Activated CD4-positive, alpha-beta T cell treated with anti-CD3 and anti-CD28 coated beads, Interleukin-2, amount 10 ng/mL, durations not matched to agents 24 days and 14 days (primary cell): ENCODE measurements at regions not wholly inside any gene's neighbourhood (a gene's known extent, or its start where the extent isn't known, plus 50 kb on each side); places are given as distances from the start of the nearest gene placed in this dataset.

Experiments used
- DNase-seq: peaks from one replicate; pipeline ENCODE4 v3.0.0; 2022
- H3K27ac Mint-ChIP-seq: one replicate; pipeline ENCODE4 v1.8.0; 2022; ENCODE audit warnings: mild to moderate bottlenecking, mixed read lengths
- H3K27me3 Mint-ChIP-seq: one replicate; pipeline ENCODE4 v1.8.0; 2022; ENCODE audit warnings: mixed read lengths
- H3K36me3 Mint-ChIP-seq: one replicate; pipeline ENCODE4 v1.8.0; 2022; ENCODE audit warnings: low read depth, mild to moderate bottlenecking, mixed read lengths
- H3K4me1 Mint-ChIP-seq: one replicate; pipeline ENCODE4 v1.8.0; 2021; ENCODE audit warnings: mixed read lengths
- H3K4me3 Mint-ChIP-seq: one replicate; pipeline ENCODE4 v1.8.0; 2022; ENCODE audit warnings: mild to moderate bottlenecking, moderate library complexity, mixed read lengths
- H3K9me3 Mint-ChIP-seq: one replicate; pipeline ENCODE4 v1.8.0; 2021; ENCODE audit warnings: mixed read lengths
- intact Hi-C: fragments of 100-400 bp; cut with micrococcal nuclease; formaldehyde crosslinking; loops from one replicate; pipeline ENCODE4 v1.15.1; 2023

DNA sequence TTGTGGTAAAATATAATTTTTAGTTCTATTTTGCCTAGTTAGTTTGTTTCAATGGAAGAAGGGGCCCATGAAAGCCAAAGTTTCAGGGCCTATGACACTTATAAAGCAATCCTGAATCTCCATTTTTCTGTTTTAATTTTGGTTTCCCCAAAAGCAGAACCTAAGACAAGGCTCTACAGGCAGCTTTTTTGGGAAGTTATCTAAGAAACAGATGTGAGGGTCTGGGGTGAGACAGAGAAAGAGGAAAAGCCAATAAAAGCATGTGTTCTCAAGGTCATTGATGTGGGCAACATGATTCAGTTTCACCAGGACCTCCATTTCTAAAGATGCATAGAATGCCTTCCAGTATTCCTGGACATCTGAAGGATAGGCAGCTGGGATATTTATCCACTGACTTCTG, 598.5 kb downstream of the PDCD6IP start:
- Mint-ChIP-seq H3K27me3 (no peaks in the 10 kb centered on the region), H3K4me3 (no peak overlapping the region), H3K36me3 (no peaks in the 10 kb centered on the region), H3K27ac (no peak overlapping the region), H3K9me3 (peaks cover 6% of the 10 kb centered on the region), H3K4me1 (no peaks in the 10 kb centered on the region)
- intact Hi-C loops: no loop called here
- no peak for DNase-seq

DNA sequence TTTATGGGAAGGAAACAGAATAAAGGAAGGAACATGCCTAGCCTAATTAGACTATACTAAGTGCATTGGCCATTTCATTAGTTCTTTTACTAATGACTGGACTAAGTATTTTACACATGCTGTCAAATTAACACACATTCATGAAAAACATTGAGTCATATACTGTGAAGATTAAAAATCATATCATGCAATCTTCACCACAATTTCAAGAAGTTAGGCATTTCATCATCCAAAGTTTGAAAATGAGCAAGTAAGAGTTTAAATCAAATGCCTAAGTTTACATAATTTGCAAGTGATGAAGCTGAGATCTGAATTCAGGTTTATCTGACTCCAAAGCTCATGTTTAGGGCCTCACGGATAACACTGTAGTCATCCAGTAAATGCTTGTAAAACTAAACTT, 601.0 kb downstream of the PDCD6IP start:
- no peak overlapping the region for H3K4me3 Mint-ChIP-seq
- no peak overlapping the region for H3K27ac Mint-ChIP-seq
- H3K27me3 Mint-ChIP-seq: no peaks in the 10 kb centered on the region
- H3K4me1 Mint-ChIP-seq: no peaks in the 10 kb centered on the region
- intact Hi-C loops: no loop called here
- H3K9me3 Mint-ChIP-seq: peaks cover 6% of the 10 kb centered on the region
- DNase-seq: no peak
- no peaks in the 10 kb centered on the region for H3K36me3 Mint-ChIP-seq

DNA sequence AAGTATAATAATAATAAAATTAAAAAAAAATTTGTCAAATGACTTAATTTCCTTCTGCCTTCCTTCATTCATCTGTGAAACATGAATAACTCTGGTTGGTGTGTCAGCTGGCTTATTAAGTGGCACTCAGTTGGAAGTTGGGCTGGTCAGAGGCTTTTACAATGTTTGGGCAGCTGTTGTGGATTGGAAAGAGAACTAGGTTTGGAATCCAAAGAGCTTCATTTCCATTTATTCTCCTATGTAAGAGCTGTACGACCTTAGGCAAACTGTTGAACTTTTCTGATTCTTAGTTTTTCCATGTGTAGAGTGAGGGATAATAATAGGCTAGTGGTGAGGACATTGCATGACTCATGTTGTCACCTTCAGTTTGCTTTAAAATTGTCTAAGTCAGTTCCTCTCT, 606.7 kb downstream of the PDCD6IP start:
- no peak for DNase-seq
- peaks cover 3% of the 10 kb centered on the region for H3K9me3 Mint-ChIP-seq
- intact Hi-C loops: no loop called here
- H3K36me3 Mint-ChIP-seq: no peaks in the 10 kb centered on the region
- no peak overlapping the region for H3K4me3 Mint-ChIP-seq
- no peak overlapping the region for H3K27ac Mint-ChIP-seq
- no peaks in the 10 kb centered on the region for H3K4me1 Mint-ChIP-seq
- no peaks in the 10 kb centered on the region for H3K27me3 Mint-ChIP-seq

DNA sequence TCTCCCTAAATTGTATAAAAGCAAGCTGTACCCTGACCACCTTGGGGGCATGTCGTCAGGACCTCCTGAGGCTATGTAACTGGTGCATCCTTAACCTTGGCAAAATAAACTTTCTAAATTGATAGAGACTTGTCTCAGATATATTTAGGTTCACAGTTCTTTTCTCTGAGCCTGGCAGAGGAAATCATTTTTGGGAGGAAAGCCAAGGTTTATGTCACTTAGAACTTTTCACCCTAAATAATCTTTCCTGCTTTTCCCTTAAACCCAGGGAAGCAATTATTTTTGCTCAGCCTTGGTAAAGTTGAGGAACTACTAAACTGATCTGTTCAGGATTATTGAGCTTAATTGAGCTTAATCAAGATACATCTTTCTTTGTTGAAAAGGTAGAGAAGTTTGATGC, 608.9 kb downstream of the PDCD6IP start:
- DNase-seq: no peak
- intact Hi-C loops: no loop called here
- no peak overlapping the region for H3K4me3 Mint-ChIP-seq
- no peaks in the 10 kb centered on the region for H3K36me3 Mint-ChIP-seq
- H3K4me1 Mint-ChIP-seq: no peaks in the 10 kb centered on the region
- H3K9me3 Mint-ChIP-seq: peaks cover 3% of the 10 kb centered on the region
- H3K27ac Mint-ChIP-seq: no peak overlapping the region
- H3K27me3 Mint-ChIP-seq: no peaks in the 10 kb centered on the region

DNA sequence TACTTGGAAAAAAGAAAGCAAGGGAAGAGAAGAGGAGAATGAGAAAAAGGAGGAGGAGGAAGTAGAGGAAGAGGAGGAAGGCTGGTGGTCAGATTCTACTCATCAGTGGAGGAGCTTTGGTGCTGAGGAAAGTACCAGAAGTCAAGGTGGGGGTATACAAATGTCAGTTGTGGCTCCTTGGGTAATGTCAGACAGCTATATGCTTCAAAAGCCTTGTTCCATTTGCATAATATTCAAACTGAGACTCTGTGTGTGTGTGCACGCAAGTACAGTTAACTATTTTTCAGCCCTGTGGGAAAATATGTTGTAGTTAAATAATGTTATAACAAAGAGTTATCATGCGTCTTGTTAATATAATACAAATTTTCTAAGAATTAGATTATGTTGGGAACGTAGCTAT, 609.7 kb downstream of the PDCD6IP start:
- intact Hi-C loops: no loop called here
- H3K4me3 Mint-ChIP-seq: no peak overlapping the region
- no peak for DNase-seq
- peaks cover 3% of the 10 kb centered on the region for H3K9me3 Mint-ChIP-seq
- H3K4me1 Mint-ChIP-seq: no peaks in the 10 kb centered on the region
- H3K27me3 Mint-ChIP-seq: no peaks in the 10 kb centered on the region
- H3K27ac Mint-ChIP-seq: no peak overlapping the region
- no peaks in the 10 kb centered on the region for H3K36me3 Mint-ChIP-seq

DNA sequence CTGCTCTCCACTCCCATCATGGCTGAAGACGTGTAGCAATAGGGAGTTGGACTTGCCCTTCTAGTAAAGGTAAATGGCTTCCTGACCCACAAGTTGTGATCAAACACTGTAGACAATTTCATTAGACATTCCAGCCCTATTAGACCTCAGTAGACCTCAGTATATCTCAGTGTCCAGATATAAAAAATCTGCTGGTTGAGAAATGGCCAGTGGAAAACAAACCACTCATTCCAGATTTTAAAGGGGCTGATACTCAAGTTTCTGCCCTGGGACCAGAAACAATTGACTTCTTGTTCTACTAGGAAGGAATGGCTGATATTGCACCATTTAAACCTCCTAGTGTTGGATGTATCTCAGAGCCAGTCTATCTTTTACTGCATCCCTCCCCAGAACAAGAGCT, 613.2 kb downstream of the PDCD6IP start:
- Mint-ChIP-seq H3K4me1 (no peaks in the 10 kb centered on the region), H3K4me3 (no peak overlapping the region), H3K27ac (no peak overlapping the region), H3K36me3 (no peaks in the 10 kb centered on the region), H3K9me3 (no peaks in the 10 kb centered on the region), H3K27me3 (no peaks in the 10 kb centered on the region)
- no peak for DNase-seq
- intact Hi-C loops: no loop called here

DNA sequence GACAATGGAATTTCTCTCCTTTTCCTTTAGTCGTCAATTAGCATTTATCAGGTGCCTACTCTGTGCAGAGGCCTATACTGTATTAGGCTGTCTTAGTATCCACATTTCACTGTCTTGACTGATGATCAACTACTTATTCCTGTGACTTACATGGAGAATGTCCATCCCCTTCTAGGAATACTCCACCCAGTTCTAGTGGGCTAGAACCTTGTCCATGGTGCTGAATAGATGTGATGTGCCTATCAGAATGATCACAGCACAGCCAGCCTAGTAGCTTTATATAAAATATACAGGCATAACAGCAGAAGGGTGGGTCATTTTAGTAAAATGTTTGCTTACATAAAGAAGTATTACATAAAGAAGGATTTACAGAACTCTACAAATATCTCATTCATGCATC, 621.4 kb downstream of the PDCD6IP start:
- no peak overlapping the region for H3K4me3 Mint-ChIP-seq
- peaks cover 4% of the 10 kb centered on the region for H3K9me3 Mint-ChIP-seq
- no peak for DNase-seq
- H3K27ac Mint-ChIP-seq: no peak overlapping the region
- no peaks in the 10 kb centered on the region for H3K36me3 Mint-ChIP-seq
- intact Hi-C loops: no loop called here
- H3K4me1 Mint-ChIP-seq: no peaks in the 10 kb centered on the region
- H3K27me3 Mint-ChIP-seq: no peaks in the 10 kb centered on the region

DNA sequence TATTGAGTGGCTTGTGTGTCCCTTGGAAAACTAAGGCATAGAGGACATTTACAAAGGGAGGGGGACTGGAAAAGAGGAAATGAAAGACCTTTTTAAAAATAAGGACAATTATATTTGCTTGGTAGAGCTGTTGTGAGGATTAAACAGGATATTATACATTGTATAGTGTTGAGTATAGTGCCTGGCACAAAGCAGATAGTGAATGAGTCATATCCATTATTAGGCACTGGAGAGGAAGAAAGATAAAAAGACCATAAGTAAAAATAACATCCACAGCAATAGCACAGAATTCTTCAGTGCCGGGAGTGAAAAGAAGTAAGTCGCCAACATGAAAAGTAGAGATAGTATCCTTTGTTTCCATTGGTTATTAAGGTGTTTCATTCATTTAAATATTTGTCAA, 623.3 kb downstream of the PDCD6IP start:
- H3K9me3 Mint-ChIP-seq: peaks cover 4% of the 10 kb centered on the region
- H3K4me1 Mint-ChIP-seq: no peaks in the 10 kb centered on the region
- H3K27me3 Mint-ChIP-seq: no peaks in the 10 kb centered on the region
- no peak overlapping the region for H3K4me3 Mint-ChIP-seq
- DNase-seq: no peak
- intact Hi-C loops: no loop called here
- H3K27ac Mint-ChIP-seq: no peak overlapping the region
- no peaks in the 10 kb centered on the region for H3K36me3 Mint-ChIP-seq

DNA sequence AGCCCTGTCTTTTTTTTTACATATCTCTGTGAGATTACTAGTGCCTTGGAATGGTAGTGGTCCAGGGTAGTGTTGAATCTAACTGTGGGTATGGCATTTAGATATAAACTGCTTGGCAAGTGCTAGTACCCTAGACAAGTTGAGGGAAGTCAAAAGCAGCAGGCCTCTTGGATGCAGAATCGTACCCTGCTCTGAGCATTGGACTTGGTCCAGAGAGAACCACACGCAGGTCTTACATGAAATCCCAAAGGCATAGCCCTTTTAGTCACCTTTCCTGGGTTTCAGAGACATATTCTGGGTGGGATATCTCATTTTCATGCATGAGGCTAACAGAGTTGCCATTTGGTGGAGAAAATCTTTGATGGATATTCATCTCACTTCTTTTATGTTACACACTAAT, 641.4 kb downstream of the PDCD6IP start:
- H3K9me3 Mint-ChIP-seq: peaks cover under 1% of the 10 kb centered on the region
- no peaks in the 10 kb centered on the region for H3K4me1 Mint-ChIP-seq
- no peaks in the 10 kb centered on the region for H3K27me3 Mint-ChIP-seq
- no peak overlapping the region for H3K27ac Mint-ChIP-seq
- H3K4me3 Mint-ChIP-seq: no peak overlapping the region
- no peaks in the 10 kb centered on the region for H3K36me3 Mint-ChIP-seq
- no peak for DNase-seq
- intact Hi-C loops: no loop called here

DNA sequence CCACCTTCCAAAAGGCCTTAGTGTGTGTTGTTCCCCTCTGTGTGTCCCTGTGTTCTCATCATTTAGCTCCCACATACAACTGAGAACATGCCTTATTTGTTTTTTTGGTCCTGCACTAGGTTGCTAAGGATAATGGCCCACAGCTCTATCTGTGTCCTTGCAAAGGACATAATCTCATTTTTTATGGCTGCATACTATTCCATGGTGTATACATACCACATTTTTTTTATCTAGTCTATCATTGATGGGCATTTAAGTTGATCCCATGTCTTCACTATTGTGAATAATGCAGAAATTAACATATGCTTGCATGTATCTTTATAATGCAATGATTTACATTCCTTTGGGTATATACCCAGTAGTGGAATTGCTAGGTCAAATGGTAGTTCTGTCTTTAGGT, 645.7 kb downstream of the PDCD6IP start:
- no peak for DNase-seq
- no peak overlapping the region for H3K27ac Mint-ChIP-seq
- H3K4me1 Mint-ChIP-seq: no peaks in the 10 kb centered on the region
- H3K27me3 Mint-ChIP-seq: no peaks in the 10 kb centered on the region
- no peak overlapping the region for H3K4me3 Mint-ChIP-seq
- H3K9me3 Mint-ChIP-seq: peaks cover 13% of the 10 kb centered on the region
- intact Hi-C loops: no loop called here
- H3K36me3 Mint-ChIP-seq: no peaks in the 10 kb centered on the region

DNA sequence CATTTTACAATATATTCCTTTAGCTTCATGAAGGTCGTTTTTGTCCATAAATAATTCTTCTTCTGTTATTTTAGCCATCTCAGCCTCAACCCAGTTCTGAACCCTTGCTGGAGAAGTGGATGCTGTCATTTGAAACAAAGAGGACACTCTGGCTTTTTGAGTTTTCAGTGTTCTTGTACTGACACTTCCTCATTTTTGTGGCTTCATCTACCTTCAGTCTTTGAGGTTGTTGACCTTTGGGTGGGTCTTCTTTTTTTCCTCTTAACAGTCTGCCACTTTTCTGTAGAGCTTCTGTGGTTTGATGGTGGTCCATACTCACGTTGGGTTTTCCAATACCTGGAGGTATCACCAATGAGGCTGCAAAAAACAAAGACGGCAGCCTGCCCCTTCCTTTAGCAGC, 650.9 kb downstream of the PDCD6IP start:
- intact Hi-C loops: no loop called here
- Mint-ChIP-seq H3K4me1 (no peaks in the 10 kb centered on the region), H3K27ac (no peak overlapping the region), H3K9me3 (peaks cover 13% of the 10 kb centered on the region), H3K36me3 (no peaks in the 10 kb centered on the region), H3K4me3 (no peak overlapping the region), H3K27me3 (no peaks in the 10 kb centered on the region)
- DNase-seq: no peak

DNA sequence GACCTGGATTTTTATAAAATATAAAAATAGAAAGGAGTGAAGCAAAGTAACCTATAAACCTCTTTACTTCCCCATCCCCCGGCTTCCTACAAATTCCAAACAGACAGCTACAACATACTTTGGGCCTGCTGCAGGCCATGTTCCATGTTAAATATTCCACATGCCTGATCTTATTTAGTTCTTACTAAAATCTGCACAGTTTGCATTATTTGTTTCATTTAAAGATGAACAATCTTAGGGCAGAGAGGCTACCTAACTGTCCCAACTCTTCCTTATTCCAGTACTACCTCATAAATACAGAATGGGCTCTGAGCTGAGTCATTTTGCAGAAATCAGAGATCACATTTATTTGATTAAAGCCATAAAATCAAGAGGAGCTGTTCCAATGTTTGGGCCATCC, 665.0 kb downstream of the PDCD6IP start:
- no peaks in the 10 kb centered on the region for H3K27me3 Mint-ChIP-seq
- H3K9me3 Mint-ChIP-seq: peaks cover 12% of the 10 kb centered on the region
- H3K27ac Mint-ChIP-seq: no peak overlapping the region
- DNase-seq: no peak
- H3K4me3 Mint-ChIP-seq: no peak overlapping the region
- H3K36me3 Mint-ChIP-seq: no peaks in the 10 kb centered on the region
- H3K4me1 Mint-ChIP-seq: no peaks in the 10 kb centered on the region
- intact Hi-C loops: no loop called here

DNA sequence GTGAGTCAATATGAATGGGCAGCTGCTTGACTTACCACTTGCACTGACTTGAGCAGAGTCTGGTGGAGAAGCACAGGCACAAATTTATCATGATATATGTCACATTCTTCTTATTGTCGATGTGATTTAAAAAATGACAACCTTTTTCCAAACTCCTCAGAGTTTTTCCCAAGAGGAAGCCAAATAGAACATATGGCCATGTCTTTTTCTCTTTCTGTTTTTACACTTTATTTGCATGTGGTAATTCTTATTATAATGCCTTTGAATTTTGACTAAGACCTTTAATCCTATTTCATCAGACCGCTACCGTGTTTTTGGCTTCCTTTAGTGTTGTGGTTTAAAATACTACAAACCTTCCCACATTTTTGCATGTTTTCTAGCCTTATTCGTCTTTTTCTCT, 666.2 kb downstream of the PDCD6IP start:
- Mint-ChIP-seq H3K9me3 (peaks cover 12% of the 10 kb centered on the region), H3K36me3 (no peaks in the 10 kb centered on the region), H3K27ac (no peak overlapping the region), H3K27me3 (no peaks in the 10 kb centered on the region), H3K4me3 (no peak overlapping the region), H3K4me1 (no peaks in the 10 kb centered on the region)
- no peak for DNase-seq
- intact Hi-C loops: no loop called here

DNA sequence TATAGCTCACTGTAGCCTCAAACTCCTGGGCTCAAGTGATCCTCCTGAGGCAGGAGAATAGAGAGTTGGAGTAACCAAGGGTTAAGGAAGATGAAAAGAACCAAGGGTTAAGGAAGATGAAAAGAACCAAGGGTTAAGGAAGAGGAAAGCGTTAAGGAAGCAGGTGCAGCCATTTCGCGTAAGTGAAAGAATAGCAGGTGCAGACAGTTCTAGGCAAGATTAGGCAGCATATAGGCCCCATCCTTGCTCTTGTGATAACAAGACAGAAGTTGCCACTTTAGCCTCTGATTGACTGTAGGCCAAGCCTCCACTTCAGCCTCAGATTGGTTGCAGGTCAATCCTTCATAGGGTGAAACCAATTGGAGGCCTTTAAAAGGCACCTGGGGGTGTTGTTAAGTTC, 677.4 kb downstream of the PDCD6IP start:
- H3K27me3 Mint-ChIP-seq: no peaks in the 10 kb centered on the region
- no peak overlapping the region for H3K27ac Mint-ChIP-seq
- no peaks in the 10 kb centered on the region for H3K4me1 Mint-ChIP-seq
- peaks cover 15% of the 10 kb centered on the region for H3K9me3 Mint-ChIP-seq
- intact Hi-C loops: no loop called here
- DNase-seq: no peak
- no peaks in the 10 kb centered on the region for H3K36me3 Mint-ChIP-seq
- no peak overlapping the region for H3K4me3 Mint-ChIP-seq

DNA sequence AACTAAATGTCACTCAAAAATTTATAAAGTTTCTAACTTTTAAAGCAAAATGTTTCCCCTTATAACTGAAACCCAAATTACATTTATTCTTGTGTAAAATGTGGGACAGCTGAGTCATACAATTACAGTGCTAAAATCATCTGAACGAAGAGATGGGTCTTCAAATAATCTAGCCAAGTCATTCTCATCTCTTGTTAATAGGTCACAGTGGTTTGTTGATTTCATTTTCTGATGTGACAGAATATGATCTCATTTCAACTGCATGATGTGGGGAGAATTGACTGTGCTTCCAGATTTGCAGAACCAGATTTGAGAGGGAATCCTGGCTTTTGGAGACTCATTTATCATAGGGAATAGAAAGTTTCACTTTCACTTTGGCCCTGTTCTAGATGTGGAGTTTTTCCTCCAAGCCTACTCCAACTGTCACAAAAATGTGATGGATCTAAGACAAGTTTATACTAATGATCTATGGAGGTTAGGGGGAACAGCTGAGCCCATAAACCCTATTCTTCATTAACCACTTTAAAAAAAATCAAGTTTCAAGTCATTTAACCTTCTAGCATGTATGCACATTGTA, 685.0 kb downstream of the PDCD6IP start:
- DNase-seq: no peak
- H3K4me1 Mint-ChIP-seq: peaks cover 2% of the 10 kb centered on the region
- intact Hi-C loops: no loop called here
- peaks cover 6% of the 10 kb centered on the region for H3K9me3 Mint-ChIP-seq
- no peaks in the 10 kb centered on the region for H3K36me3 Mint-ChIP-seq
- no peaks in the 10 kb centered on the region for H3K27me3 Mint-ChIP-seq
- peak overlapping the region; percentile 34 for H3K4me3 Mint-ChIP-seq
- no peak overlapping the region for H3K27ac Mint-ChIP-seq
